HCT116 (cell line): ENCODE measurements at regions not wholly inside any gene's neighbourhood (a gene's known extent, or its start where the extent isn't known, plus 50 kb on each side); places are given as distances from the start of the nearest gene placed in this dataset.

Source experiments
- CEBPB ChIP-seq: IDR thresholded peaks from 2 replicates; pipeline ENCODE4 v1.6.1; 2012; ENCODE audit warnings: low read depth
- CTCF ChIP-seq, 3 experiments: fragments of 200-600 bp in 1 of 3; sonication (generic) in 1 of 3; IDR thresholded peaks in 2 of 3; conservative IDR thresholded peaks in 1 of 3; 2 replicates each; pipeline ENCODE4 v1.5.1; 2012 to 2017; ENCODE audit warnings: low read depth in 2 of 3, low read length in 2 of 3, antibody characterized with exemption in 1 of 3, borderline replicate concordance in 1 of 3, control low read depth in 1 of 3, mild to moderate bottlenecking in 1 of 3, mixed read lengths in 1 of 3, mixed run types in 1 of 3, moderate library complexity in 1 of 3; ENCODE audit not compliant: insufficient read depth in 1 of 3
- EZH2 ChIP-seq: fragments of 200-600 bp; sonication (generic); IDR thresholded peaks from 2 replicates; pipeline ENCODE4 v1.6.1; 2017; ENCODE audit warnings: antibody characterized with exemption, mixed run types
- POLR2A ChIP-seq: IDR thresholded peaks from 2 replicates; pipeline ENCODE4 v1.7.0; 2011; ENCODE audit warnings: borderline replicate concordance; ENCODE audit not compliant: insufficient read depth, insufficient read length; ENCODE audit errors: extremely low read depth
- RAD21 ChIP-seq: IDR thresholded peaks from 2 replicates; pipeline ENCODE4 v1.6.1; 2012; ENCODE audit warnings: low read depth, mild to moderate bottlenecking
- ZBTB33 ChIP-seq: IDR thresholded peaks from 2 replicates; pipeline ENCODE4 v1.6.1; 2011; ENCODE audit warnings: mild to moderate bottlenecking, low read length, moderate library complexity; ENCODE audit not compliant: insufficient replicate concordance; ENCODE audit errors: extremely low read depth

GRCh38 chr5:87784311-87784710, 371.6 kb upstream of the CCNH start:
- TF ChIP-seq ZBTB33 (no peak), RAD21 (no peak), CTCF (IDR thresholded peaks at IDR 0.05 in 2 of 3, conservative IDR thresholded peaks at IDR 0.05 in 1 of 3; ENCODE audit: borderline replicate concordance in 1 of 3, insufficient read depth in 1 of 3, low read depth in 2 of 3, low read length in 2 of 3) (no peak), EZH2 (no peak), POLR2A (no peak), CEBPB (no peak)
